Thymus (tissue), 11 donors: ENCODE measurements at regions not wholly inside any gene's neighbourhood (a gene's known extent, or its start where the extent isn't known, plus 50 kb on each side); places are given as distances from the start of the nearest gene placed in this dataset.

Source experiments
- DNase-seq, 9 donors: peaks; one replicate each; pipeline ENCODE4 v3.0.0-alpha.2; 2013; ENCODE audit warnings: low spot score in 9 of 9, low read depth in 6 of 9, missing footprints in 1 of 9
- H3K27ac ChIP-seq, 2 donors: one replicate each; pipeline ENCODE4 v1.5.1; 2013; ENCODE audit warnings: control low read depth in 1 of 2, low read depth in 1 of 2, low read length in 1 of 2, mild to moderate bottlenecking in 1 of 2, moderate library complexity in 1 of 2
- H3K27me3 ChIP-seq, 2 donors: one replicate each; pipeline ENCODE4 v1.5.1; 2013; ENCODE audit warnings: low read length in 1 of 2; ENCODE audit not compliant: control insufficient read depth in 2 of 2, insufficient read depth in 1 of 2
- H3K36me3 ChIP-seq, 2 donors: one replicate each; pipeline ENCODE4 v1.5.1; 2013; ENCODE audit warnings: low read length in 1 of 2, mild to moderate bottlenecking in 1 of 2, moderate library complexity in 1 of 2; ENCODE audit not compliant: control insufficient read depth in 2 of 2, insufficient read depth in 2 of 2
- H3K4me1 ChIP-seq, 2 donors: one replicate each; pipeline ENCODE4 v1.5.1; 2013; ENCODE audit warnings: low read length in 2 of 2; ENCODE audit not compliant: control insufficient read depth in 2 of 2, insufficient read depth in 2 of 2
- H3K4me3 ChIP-seq, 2 donors: one replicate each; pipeline ENCODE4 v1.5.1; 2013; ENCODE audit warnings: low read length in 2 of 2, control low read depth in 1 of 2, mild to moderate bottlenecking in 1 of 2
- H3K9me3 ChIP-seq, 2 donors: one replicate each; pipeline ENCODE4 v1.5.1; 2013; ENCODE audit warnings: low read length in 1 of 2, mild to moderate bottlenecking in 1 of 2; ENCODE audit not compliant: control insufficient read depth in 2 of 2, insufficient read depth in 1 of 2
- WGBS: extraction: QIAGEN DNeasy Blood & Tissue Kit; methylation state at CpG from one replicate; pipeline ENCODE4 v1.1.7; 2013; 5-methylcytosine and 5-hydroxymethylcytosine counted together
- donor health status: healthy.

DNA sequence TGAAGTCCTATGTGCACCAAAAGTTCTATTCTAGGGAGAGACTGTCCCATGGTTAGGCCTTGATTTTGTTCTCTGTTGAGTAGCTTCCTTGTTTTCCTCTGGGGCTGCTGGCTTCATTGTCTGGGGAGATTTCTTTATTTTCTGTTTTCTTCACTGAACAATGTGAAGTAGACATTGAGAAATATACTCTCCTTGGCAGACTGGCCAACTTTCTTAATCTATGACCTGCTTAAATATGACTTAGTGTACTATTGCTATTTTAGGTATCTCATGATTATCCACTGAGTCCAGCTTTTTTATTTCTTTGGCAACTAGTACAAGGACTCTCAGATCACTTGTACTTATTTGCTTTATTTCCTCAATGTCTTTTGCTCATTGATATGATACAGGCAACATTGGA, 1594.6 kb downstream of the ARAP2 start:
- no peaks in the 10 kb centered on the region for H3K4me1 ChIP-seq
- H3K27ac ChIP-seq, result no peak overlapping the region
- no peaks in the 10 kb centered on the region for H3K36me3 ChIP-seq
- H3K4me3 ChIP-seq, result no peak overlapping the region
- DNase-seq, result no peak
- H3K27me3 ChIP-seq, result no peaks in the 10 kb centered on the region
- peaks cover 0 to 4% of the 10 kb centered on the region in 2 donors for H3K9me3 ChIP-seq

DNA sequence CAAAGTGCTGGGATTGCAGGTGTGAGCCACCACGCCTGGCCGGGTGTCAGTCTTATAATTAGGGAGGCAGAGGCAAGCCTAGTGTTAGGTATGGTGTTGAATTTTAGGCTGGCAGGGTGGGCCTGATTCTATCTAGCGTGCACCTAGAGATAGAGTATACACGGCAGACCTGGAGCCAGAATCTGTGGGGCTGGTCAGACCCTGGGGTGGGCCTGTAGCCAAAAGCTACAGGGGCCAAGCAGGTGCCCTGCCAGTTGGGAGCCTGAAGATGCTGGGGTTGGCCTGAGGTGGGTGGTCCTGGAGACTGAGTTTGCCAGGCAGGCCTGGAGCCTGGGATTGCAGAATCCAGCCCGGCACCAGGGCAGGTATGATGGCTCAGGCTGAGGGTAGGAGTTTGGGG, 1580.3 kb downstream of the ARAP2 start:
- Histone ChIP-seq H3K4me3 (no peak overlapping the region), H3K27me3 (no peaks in the 10 kb centered on the region), H3K27ac (no peak overlapping the region), H3K4me1 (no peaks in the 10 kb centered on the region), H3K36me3 (no peaks in the 10 kb centered on the region), H3K9me3 (peaks cover 0 to 16% of the 10 kb centered on the region in 2 donors)
- DNase-seq, result no peak
- 97% methylated on average over 5 of the region's 5 CpGs for WGBS

DNA sequence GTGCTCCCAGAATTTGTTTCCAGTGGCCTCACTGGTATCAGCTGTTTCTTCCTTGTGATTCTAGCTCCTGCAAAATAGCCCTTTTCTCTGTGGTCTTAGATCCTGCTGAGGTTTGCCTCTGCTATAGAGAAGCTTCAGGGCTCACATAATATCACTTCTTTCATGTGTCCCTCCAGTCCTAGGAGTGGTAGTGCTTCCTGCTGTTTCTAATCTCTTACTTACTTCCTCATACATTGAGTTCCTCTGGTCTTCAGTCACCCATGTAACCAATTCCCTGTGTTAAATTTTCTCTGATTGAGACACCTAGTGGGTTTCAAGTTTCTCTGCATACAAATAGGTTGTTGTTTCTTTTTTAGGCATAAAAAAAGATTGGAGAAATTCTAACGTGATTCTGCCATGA, 1567.9 kb downstream of the ARAP2 start:
- WGBS, result 34% methylated on average over 1 of the region's 1 CpG
- H3K4me1 ChIP-seq, result no peaks in the 10 kb centered on the region
- H3K27me3 ChIP-seq, result no peaks in the 10 kb centered on the region
- H3K4me3 ChIP-seq, result no peak overlapping the region
- no peaks in the 10 kb centered on the region for H3K36me3 ChIP-seq
- H3K27ac ChIP-seq, result no peak overlapping the region
- DNase-seq, result no peak
- no peaks in the 10 kb centered on the region for H3K9me3 ChIP-seq

DNA sequence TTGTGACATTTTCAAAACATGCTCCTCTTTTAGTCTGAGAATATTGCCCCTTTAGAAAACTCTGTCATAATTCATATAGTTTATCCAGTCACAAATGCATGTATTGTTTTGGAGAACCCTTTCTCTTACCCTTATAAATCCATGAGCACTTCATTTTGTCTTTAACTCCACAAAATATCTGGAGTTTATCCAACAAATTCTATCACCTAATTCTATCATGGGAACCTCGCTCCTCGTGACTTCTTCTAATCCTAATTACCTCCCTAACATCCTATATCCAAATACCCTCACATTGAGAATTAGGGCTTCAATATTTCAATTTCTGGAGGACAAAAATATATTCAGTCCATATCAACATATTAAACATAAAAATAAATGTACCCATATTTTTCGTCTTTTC, 1565.9 kb downstream of the ARAP2 start:
- Histone ChIP-seq H3K4me3 (no peak overlapping the region), H3K36me3 (no peaks in the 10 kb centered on the region), H3K4me1 (no peaks in the 10 kb centered on the region), H3K27ac (no peak overlapping the region), H3K9me3 (no peaks in the 10 kb centered on the region), H3K27me3 (no peaks in the 10 kb centered on the region)
- DNase-seq, result no peak
- WGBS, result 93% methylated on average over 3 of the region's 3 CpGs

DNA sequence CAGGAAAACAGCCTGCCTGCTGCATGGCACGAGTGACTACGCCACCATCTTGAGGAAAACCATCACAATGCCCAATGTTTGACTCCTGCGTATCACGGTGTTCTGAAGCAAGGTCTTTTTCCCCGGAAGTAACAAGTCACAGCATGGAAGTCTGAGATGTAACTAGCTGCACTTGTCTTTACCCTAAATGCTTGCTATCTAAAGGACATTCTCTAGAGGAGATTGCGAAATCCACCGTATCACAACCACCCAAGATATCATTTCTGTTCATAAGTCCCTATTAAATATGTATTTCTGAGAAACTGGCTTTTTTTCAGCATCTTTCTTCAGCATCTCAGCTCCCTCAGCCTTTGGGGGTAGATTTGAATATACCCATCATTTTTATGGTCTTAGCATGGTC, 1565.1 kb downstream of the ARAP2 start:
- WGBS, result 95% methylated on average over 7 of the region's 7 CpGs
- Histone ChIP-seq H3K27me3 (no peaks in the 10 kb centered on the region), H3K9me3 (no peaks in the 10 kb centered on the region), H3K4me1 (no peaks in the 10 kb centered on the region), H3K36me3 (no peaks in the 10 kb centered on the region), H3K27ac (no peak overlapping the region), H3K4me3 (no peak overlapping the region)
- no peak for DNase-seq

DNA sequence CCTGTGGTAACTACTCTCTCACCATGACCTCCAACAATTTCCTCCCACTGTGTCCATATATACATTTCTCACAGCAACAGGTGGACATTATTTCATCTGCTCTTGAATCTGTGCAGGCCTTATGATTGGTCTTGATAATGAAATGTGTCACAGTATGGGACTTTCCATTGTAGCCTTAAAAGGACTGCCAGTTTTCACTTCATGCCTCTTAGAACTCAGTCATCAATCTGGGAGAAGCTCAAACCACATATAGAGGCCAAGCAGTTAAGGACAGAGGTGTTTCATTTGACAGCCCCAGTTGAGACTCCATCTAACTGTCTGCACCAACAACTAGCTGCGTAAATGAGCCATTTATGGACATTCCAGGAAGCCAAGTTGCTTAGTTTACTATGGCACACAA, 1534.8 kb downstream of the ARAP2 start:
- Histone ChIP-seq H3K4me1 (no peaks in the 10 kb centered on the region), H3K4me3 (no peak overlapping the region), H3K27ac (no peak overlapping the region), H3K27me3 (no peaks in the 10 kb centered on the region), H3K9me3 (peaks cover 0 to 3% of the 10 kb centered on the region in 2 donors), H3K36me3 (no peaks in the 10 kb centered on the region)
- DNase-seq, result no peak
- WGBS, result 97% methylated on average over 1 of the region's 1 CpG

DNA sequence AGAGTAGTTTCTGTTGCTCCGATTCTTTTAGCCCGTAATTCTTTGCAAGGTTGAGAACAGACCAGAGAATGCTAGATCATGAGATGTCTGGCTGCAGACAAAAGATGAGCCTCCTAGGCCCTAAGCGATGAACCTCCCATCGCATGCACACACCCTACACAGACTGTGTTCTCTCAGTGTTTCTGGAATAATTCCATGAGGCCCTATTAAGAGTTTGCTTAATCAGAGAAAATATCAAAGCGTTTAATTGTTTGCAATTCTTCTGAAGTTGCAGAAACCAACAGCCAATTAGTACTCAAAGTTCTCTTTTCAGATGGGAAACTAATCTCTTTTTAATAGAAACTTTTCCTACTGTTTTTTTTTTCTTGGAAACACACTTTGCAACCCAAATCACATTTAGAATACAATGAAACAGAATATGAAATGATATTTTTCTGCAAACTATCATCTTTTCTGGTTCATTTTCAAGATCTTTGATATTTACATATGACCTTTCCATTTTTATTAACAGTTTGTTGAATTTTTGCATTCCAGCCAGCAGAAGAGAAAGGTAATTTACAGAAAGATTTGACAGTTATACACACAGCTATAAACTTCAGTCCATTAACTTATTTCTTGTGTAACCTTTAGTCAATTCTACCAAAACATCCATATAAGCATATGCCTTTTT, 1525.6 kb downstream of the ARAP2 start:
- Histone ChIP-seq H3K9me3 (no peaks in the 10 kb centered on the region), H3K36me3 (no peaks in the 10 kb centered on the region), H3K4me3 (no peak overlapping the region), H3K27me3 (no peaks in the 10 kb centered on the region), H3K27ac (no peak overlapping the region), H3K4me1 (no peaks in the 10 kb centered on the region)
- no peak for DNase-seq
- WGBS, result 79% methylated on average over 5 of the region's 5 CpGs

DNA sequence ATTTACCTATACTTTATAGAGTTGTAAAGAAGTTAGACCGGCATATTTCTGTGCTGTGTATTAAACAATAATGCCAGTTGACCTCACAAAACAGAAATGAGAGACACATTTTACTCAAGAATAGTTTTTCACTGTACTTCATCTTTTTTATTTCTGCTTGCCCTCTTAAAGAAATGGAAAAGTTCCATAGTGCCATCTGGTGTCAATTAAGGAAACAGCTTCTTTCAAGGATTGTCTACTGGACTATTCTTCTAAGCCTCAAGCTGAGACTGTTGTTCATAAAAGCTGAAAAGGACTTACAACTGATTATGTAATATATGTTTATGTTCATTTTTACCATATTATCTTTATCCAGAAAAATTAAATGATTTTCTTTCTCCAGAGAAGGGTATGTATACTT, 1523.7 kb downstream of the ARAP2 start:
- no peaks in the 10 kb centered on the region for H3K9me3 ChIP-seq
- H3K27me3 ChIP-seq, result no peaks in the 10 kb centered on the region
- WGBS, result 15% methylated on average over 1 of the region's 1 CpG
- no peaks in the 10 kb centered on the region for H3K4me1 ChIP-seq
- DNase-seq, result peak in 1 of 9 donors; percentile 3
- H3K4me3 ChIP-seq, result no peak overlapping the region
- H3K27ac ChIP-seq, result no peak overlapping the region
- no peaks in the 10 kb centered on the region for H3K36me3 ChIP-seq

DNA sequence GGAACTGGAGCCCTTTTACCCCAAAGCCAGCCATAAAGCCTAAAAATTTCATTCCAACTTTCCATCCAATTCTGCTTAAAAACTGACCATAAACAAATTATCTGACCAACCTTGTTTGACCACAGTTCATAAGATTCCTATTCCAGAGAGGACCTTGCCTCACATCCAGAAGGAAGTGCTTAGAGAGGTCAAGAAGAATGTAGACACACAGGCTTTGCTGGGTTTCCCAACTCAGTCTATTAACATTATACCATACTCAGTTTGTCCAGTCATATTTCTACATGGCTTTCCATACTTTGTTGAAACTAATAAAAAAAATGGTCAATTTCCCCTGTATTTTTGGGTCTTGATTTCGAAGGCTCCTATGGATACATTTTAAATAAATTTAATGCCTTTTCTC, 1522.5 kb downstream of the ARAP2 start:
- H3K9me3 ChIP-seq, result no peaks in the 10 kb centered on the region
- no peaks in the 10 kb centered on the region for H3K27me3 ChIP-seq
- no peaks in the 10 kb centered on the region for H3K36me3 ChIP-seq
- 82% methylated on average over 1 of the region's 1 CpG for WGBS
- H3K4me3 ChIP-seq, result no peak overlapping the region
- DNase-seq, result no peak
- no peak overlapping the region for H3K27ac ChIP-seq
- H3K4me1 ChIP-seq, result no peaks in the 10 kb centered on the region

DNA sequence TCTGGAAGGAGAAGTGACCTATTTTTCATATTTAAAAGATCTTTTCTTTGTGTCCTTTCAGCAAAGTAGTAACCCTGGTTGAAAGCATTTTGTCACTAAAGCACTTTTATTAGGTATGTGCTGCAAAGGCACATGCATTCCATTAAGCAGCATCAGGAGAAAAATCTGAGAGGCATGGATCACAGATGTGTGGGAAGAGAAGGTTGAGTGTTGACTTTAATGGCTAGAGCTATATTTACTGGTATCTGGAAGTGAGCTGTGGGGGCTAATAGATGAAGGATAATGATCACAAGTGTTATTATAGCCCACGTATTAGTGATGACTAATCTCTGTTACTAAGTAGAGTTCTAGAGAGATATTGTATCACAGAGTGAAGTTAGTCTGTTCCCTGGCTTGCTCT, 1520.7 kb downstream of the ARAP2 start:
- WGBS, result 82% methylated on average over 1 of the region's 1 CpG
- Histone ChIP-seq H3K27ac (no peak overlapping the region), H3K27me3 (no peaks in the 10 kb centered on the region), H3K4me1 (no peaks in the 10 kb centered on the region), H3K4me3 (no peak overlapping the region), H3K9me3 (no peaks in the 10 kb centered on the region), H3K36me3 (no peaks in the 10 kb centered on the region)
- no peak for DNase-seq
